GM21723 (cell line): ENCODE measurements at regions not wholly inside any gene's neighbourhood (a gene's known extent, or its start where the extent isn't known, plus 50 kb on each side); places are given as distances from the start of the nearest gene placed in this dataset.

Source experiments
- ATAC-seq: cut with Tn5 transposase; IDR thresholded peaks from one replicate; pipeline ENCODE4 v1.9.1; 2021; ENCODE audit warnings: mild to moderate bottlenecking, moderate library complexity; ENCODE audit not compliant: unreplicated experiment

GRCh38 chr9:129250786-129251185 is 72.7 kb upstream of the IER5L start:
- ATAC-seq, result no peak

GRCh38 chr9:129247285-129248153 is 69.5 kb upstream of the IER5L start:
- ATAC-seq, result no peak

- ATAC-seq, result no peak
These were observed 67.2 kb upstream of the IER5L start for GRCh38 chr9:129245276-129245675.

GRCh38 chr9:129242971-129243561 is 65.0 kb upstream of the IER5L start:
- no peak for ATAC-seq

GRCh38 chr9:129242191-129242941 is 64.3 kb upstream of the IER5L start:
- no peak for ATAC-seq

GRCh38 chr9:129241725-129242124 is 63.7 kb upstream of the IER5L start:
- ATAC-seq, result no peak

- no peak for ATAC-seq
These were observed 62.6 kb upstream of the IER5L start for GRCh38 chr9:129240581-129241211.

- ATAC-seq, result no peak
These were observed 62.0 kb upstream of the IER5L start for GRCh38 chr9:129239946-129240490.

GRCh38 chr9:129237803-129238202 is 59.7 kb upstream of the IER5L start:
- ATAC-seq, result no peak

GRCh38 chr9:129237164-129237611 is 59.1 kb upstream of the IER5L start:
- no peak for ATAC-seq

GRCh38 chr9:129236441-129237145 is 58.5 kb upstream of the IER5L start:
- ATAC-seq, result no peak

- ATAC-seq, result no peak
These were observed 57.9 kb upstream of the IER5L start for GRCh38 chr9:129235931-129236331.

- ATAC-seq, result no peak
These were observed 57.2 kb upstream of the IER5L start for GRCh38 chr9:129235041-129235930.

- ATAC-seq, result no peak
These were observed 56.4 kb upstream of the IER5L start for GRCh38 chr9:129234491-129234890.

- no peak for ATAC-seq
These were observed 55.0 kb upstream of the IER5L start for GRCh38 chr9:129232839-129233591.

GRCh38 chr9:129231759-129232158 is 53.7 kb upstream of the IER5L start:
- ATAC-seq, result no peak

- no peak for ATAC-seq
These were observed 53.1 kb upstream of the IER5L start for GRCh38 chr9:129231022-129231739.

- ATAC-seq, result no peak
These were observed 52.2 kb upstream of the IER5L start for GRCh38 chr9:129230302-129230701.
